Neural cell (in vitro differentiated cells): ENCODE measurements at regions not wholly inside any gene's neighbourhood (a gene's known extent, or its start where the extent isn't known, plus 50 kb on each side); places are given as distances from the start of the nearest gene placed in this dataset.

Experiments used
- H2AFZ ChIP-seq: fragments of 200-600, 300-800 bp; sonication (generic), shearing (Covaris generic); 2 replicates; pipeline ENCODE4 v1.6.0; 2014; ENCODE audit warnings: low read depth, mild to moderate bottlenecking, antibody characterized with exemption, low read length, moderate library complexity
- H3F3A ChIP-seq: fragments of 200-600 bp; shearing (Covaris generic); 2 replicates; pipeline ENCODE4 v1.6.1; 2016; ENCODE audit warnings: mild to moderate bottlenecking, moderate library complexity, mixed read lengths, antibody characterized with exemption, low read length; ENCODE audit not compliant: insufficient read depth, poor library complexity, severe bottlenecking
- H3K27ac ChIP-seq: fragments of 200-600, 300-800 bp; sonication (generic), shearing (Covaris generic); 2 replicates; pipeline ENCODE4 v1.5.1; 2014; ENCODE audit warnings: mild to moderate bottlenecking, low read length, moderate library complexity
- H3K27me3 ChIP-seq: fragments of 300-800, 200-600 bp; sonication (generic), shearing (Covaris generic); 2 replicates; pipeline ENCODE4 v1.6.0; 2014; ENCODE audit warnings: mild to moderate bottlenecking, low read depth, low read length, moderate library complexity; ENCODE audit not compliant: insufficient read depth
- H3K36me3 ChIP-seq: fragments of 300-800, 200-600 bp; sonication (generic), shearing (Covaris generic); 2 replicates; pipeline ENCODE4 v1.5.1; 2014; ENCODE audit warnings: mild to moderate bottlenecking, antibody characterized with exemption, low read length, moderate library complexity; ENCODE audit not compliant: insufficient read depth
- H3K4me2 ChIP-seq: fragments of 300-800, 200-600 bp; sonication (generic), shearing (Covaris generic); 2 replicates; pipeline ENCODE4 v1.6.0; 2014; ENCODE audit warnings: mild to moderate bottlenecking, low read length
- H3K4me3 ChIP-seq: fragments of 300-800, 200-600 bp; sonication (generic), shearing (Covaris generic); 2 replicates; pipeline ENCODE4 v1.5.1; 2014; ENCODE audit warnings: mild to moderate bottlenecking, low read length, moderate library complexity
- H3K79me2 ChIP-seq: fragments of 200-600 bp; shearing (Covaris generic); replicated peaks from 2 replicates; pipeline ENCODE4 v1.6.0; 2014; ENCODE audit warnings: mild to moderate bottlenecking, low read length, moderate library complexity; ENCODE audit not compliant: insufficient read depth
- H3K9ac ChIP-seq: fragments of 300-800, 200-600 bp; sonication (generic), shearing (Covaris generic); 2 replicates; pipeline ENCODE4 v1.6.1; 2016; ENCODE audit warnings: mild to moderate bottlenecking, low read length, mixed read lengths
- H3K9me2 ChIP-seq: fragments of 200-600 bp; shearing (Covaris generic); 2 replicates; pipeline ENCODE4 v1.6.1; 2016; ENCODE audit warnings: mild to moderate bottlenecking, low read length, mixed read lengths; ENCODE audit not compliant: insufficient read depth
- H3K9me3 ChIP-seq: fragments of 200-600, 300-800 bp; sonication (generic), shearing (Covaris generic); 2 replicates; pipeline ENCODE4 v1.6.1; 2016; ENCODE audit warnings: mild to moderate bottlenecking, mixed run types, low read length, moderate library complexity, mixed read lengths
- H4K20me1 ChIP-seq: fragments of 200-600 bp; shearing (Covaris generic); 2 replicates; pipeline ENCODE4 v1.6.1; 2016; ENCODE audit warnings: mild to moderate bottlenecking, mixed run types; ENCODE audit not compliant: insufficient read depth
- EP300 ChIP-seq: fragments of 450-650 bp; conservative IDR thresholded peaks from 2 replicates; pipeline ENCODE4 v1.6.1; 2014; ENCODE audit warnings: antibody characterized with exemption, mild to moderate bottlenecking, moderate library complexity; ENCODE audit not compliant: poor library complexity, severe bottlenecking
- EZH2 ChIP-seq: fragments of 200-600, 300-800 bp; shearing (Covaris generic), sonication (generic); IDR thresholded peaks from 2 replicates; pipeline ENCODE4 v1.6.1; 2014; ENCODE audit warnings: antibody characterized with exemption, low read length, borderline replicate concordance, mild to moderate bottlenecking; ENCODE audit not compliant: insufficient read depth, poor library complexity, severe bottlenecking
- MXI1 ChIP-seq: fragments of 450-650 bp; conservative IDR thresholded peaks from 2 replicates; pipeline ENCODE4 v1.6.1; 2014; ENCODE audit warnings: antibody characterized with exemption, mild to moderate bottlenecking; ENCODE audit not compliant: poor library complexity, severe bottlenecking
- POLR2AphosphoS5 ChIP-seq: IDR thresholded peaks from 2 replicates; pipeline ENCODE4 v1.6.1; 2012
- RAD21 ChIP-seq: fragments of 450-650 bp; conservative IDR thresholded peaks from 2 replicates; pipeline ENCODE4 v1.6.1; 2014; ENCODE audit warnings: antibody characterized with exemption, mild to moderate bottlenecking, moderate library complexity
- REST ChIP-seq: IDR thresholded peaks from 2 replicates; pipeline ENCODE4 v1.6.1; 2012; ENCODE audit warnings: borderline replicate concordance
- SMC3 ChIP-seq: fragments of 450-650 bp; conservative IDR thresholded peaks from 2 replicates; pipeline ENCODE4 v1.6.1; 2014; ENCODE audit warnings: antibody characterized with exemption, mild to moderate bottlenecking, moderate library complexity; ENCODE audit not compliant: poor library complexity
- TAF1 ChIP-seq: IDR thresholded peaks from 2 replicates; pipeline ENCODE4 v1.6.1; 2012; ENCODE audit warnings: low read depth
- TF ChIP-seq, protein P1 (sequence below): fragments of 450-650 bp; IDR thresholded peaks from 2 replicates; pipeline ENCODE4 v1.5.1; 2014; ENCODE audit warnings: antibody characterized with exemption, mild to moderate bottlenecking, moderate library complexity; ENCODE audit not compliant: poor library complexity, severe bottlenecking

GRCh38 chr7:79590391-79590790 is 136.9 kb upstream of the MAGI2 start:
- H3K9me3 ChIP-seq = no peaks in the 10 kb centered on the region
- no peaks in the 10 kb centered on the region for H3K79me2 ChIP-seq
- TF ChIP-seq SMC3 (no peak), POLR2AphosphoS5 (no peak), RAD21 (no peak)
- H3K9me2 ChIP-seq = no peaks in the 10 kb centered on the region
- no peak overlapping the region for H3K4me2 ChIP-seq
- no peaks in the 10 kb centered on the region for H4K20me1 ChIP-seq
- no peak overlapping the region for H3K4me3 ChIP-seq
- no peak overlapping the region for H3K9ac ChIP-seq
- no peak overlapping the region for H2AFZ ChIP-seq
- no peaks in the 10 kb centered on the region for H3F3A ChIP-seq
- H3K27ac ChIP-seq = no peak overlapping the region
- H3K36me3 ChIP-seq = no peaks in the 10 kb centered on the region
- no peaks in the 10 kb centered on the region for H3K27me3 ChIP-seq

DNA sequence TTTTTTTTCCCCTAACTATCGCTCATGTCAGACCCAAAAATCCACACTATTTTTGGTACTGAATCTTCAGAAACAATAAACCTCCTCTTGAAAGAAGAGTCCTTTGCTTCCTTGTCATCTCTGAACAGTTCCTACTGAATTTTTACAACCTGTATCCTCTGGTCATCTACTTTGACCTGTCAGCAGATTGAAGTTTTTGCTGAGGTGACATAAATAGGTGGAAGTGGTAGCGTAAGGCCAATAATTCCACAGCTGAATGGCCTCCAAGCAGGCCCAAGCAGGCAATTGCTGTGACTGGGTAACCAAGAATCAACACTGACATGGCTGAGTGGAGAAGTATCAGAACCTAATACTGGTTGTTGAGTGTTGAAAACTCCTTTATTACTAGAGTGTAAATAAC is 117.4 kb upstream of the MAGI2 start:
- Histone ChIP-seq H3F3A (no peaks in the 10 kb centered on the region), H3K36me3 (no peaks in the 10 kb centered on the region), H2AFZ (no peak overlapping the region), H3K27ac (no peak overlapping the region), H3K4me2 (no peak overlapping the region), H3K9ac (no peak overlapping the region), H3K4me3 (no peak overlapping the region), H3K79me2 (no peaks in the 10 kb centered on the region), H3K9me3 (no peaks in the 10 kb centered on the region), H4K20me1 (no peaks in the 10 kb centered on the region), H3K9me2 (no peaks in the 10 kb centered on the region), H3K27me3 (no peaks in the 10 kb centered on the region)
- TF ChIP-seq EP300 = no peak
- TF ChIP-seq EZH2 = no peak
- no peak for TF ChIP-seq MXI1
- no peak for TF ChIP-seq REST
- no peak for TF ChIP-seq SMC3
- no peak for TF ChIP-seq TAF1
- no peak for TF ChIP-seq POLR2AphosphoS5
- TF ChIP-seq RAD21 = no peak

GRCh38 chr7:79563821-79564522 is 110.5 kb upstream of the MAGI2 start:
- Histone ChIP-seq H3K79me2 (no peaks in the 10 kb centered on the region), H3K9ac (no peak overlapping the region), H4K20me1 (no peaks in the 10 kb centered on the region), H2AFZ (no peak overlapping the region), H3K4me3 (no peak overlapping the region), H3K9me3 (no peaks in the 10 kb centered on the region), H3K27ac (no peak overlapping the region), H3K36me3 (no peaks in the 10 kb centered on the region), H3K27me3 (no peaks in the 10 kb centered on the region), H3K9me2 (no peaks in the 10 kb centered on the region), H3K4me2 (no peak overlapping the region), H3F3A (no peaks in the 10 kb centered on the region)
- TF ChIP-seq, protein P1, sequence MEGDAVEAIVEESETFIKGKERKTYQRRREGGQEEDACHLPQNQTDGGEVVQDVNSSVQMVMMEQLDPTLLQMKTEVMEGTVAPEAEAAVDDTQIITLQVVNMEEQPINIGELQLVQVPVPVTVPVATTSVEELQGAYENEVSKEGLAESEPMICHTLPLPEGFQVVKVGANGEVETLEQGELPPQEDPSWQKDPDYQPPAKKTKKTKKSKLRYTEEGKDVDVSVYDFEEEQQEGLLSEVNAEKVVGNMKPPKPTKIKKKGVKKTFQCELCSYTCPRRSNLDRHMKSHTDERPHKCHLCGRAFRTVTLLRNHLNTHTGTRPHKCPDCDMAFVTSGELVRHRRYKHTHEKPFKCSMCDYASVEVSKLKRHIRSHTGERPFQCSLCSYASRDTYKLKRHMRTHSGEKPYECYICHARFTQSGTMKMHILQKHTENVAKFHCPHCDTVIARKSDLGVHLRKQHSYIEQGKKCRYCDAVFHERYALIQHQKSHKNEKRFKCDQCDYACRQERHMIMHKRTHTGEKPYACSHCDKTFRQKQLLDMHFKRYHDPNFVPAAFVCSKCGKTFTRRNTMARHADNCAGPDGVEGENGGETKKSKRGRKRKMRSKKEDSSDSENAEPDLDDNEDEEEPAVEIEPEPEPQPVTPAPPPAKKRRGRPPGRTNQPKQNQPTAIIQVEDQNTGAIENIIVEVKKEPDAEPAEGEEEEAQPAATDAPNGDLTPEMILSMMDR = no peak
- TF ChIP-seq REST (no peak), RAD21 (no peak), EZH2 (no peak)
